Bone marrow (tissue), 2 donors: ENCODE measurements at regions not wholly inside any gene's neighbourhood (a gene's known extent, or its start where the extent isn't known, plus 50 kb on each side); places are given as distances from the start of the nearest gene placed in this dataset.
"Not testable (repeated sequence)": the region's sequence is repeated elsewhere in the genome, so short reads cannot be mapped to it uniquely, and the experiment has no call there.

ENCODE experiments used
- DNase-seq, 2 donors: peaks; one replicate each; lab custom pipeline; 2025; lab: John Stamatoyannopoulos, UW

GRCh38 chr16:31745900-31746299 is 127.7 kb upstream of the ZNF267 start:
- no peak for DNase-seq

- DNase-seq = no peak
Observed at GRCh38 chr16:31754998-31755615, 118.5 kb upstream of the ZNF267 start.

- no peak for DNase-seq
Observed at GRCh38 chr16:31764103-31764502, 109.5 kb upstream of the ZNF267 start.

DNA sequence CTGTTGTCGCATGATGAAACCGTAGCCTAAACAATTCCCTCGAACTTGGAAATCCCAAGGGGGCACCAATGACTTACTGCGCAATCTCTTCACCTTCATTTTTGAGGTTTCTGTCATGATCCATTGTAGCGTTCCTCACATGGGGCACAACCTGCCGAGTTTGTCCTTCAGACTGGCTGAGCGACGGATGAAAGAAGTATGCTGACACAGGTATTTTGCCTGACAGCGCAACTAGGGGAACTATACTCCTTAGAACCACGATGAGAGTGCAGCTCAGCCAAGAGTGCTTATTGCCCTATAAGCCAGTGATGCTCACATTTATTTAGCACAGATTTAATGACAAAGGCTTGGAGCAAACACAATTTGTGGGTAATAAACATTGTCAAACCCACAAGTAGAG is 106.3 kb upstream of the ZNF267 start:
- no peak for DNase-seq

- DNase-seq = no peak
Observed at GRCh38 chr16:31780342-31780741, 93.3 kb upstream of the ZNF267 start.

DNA sequence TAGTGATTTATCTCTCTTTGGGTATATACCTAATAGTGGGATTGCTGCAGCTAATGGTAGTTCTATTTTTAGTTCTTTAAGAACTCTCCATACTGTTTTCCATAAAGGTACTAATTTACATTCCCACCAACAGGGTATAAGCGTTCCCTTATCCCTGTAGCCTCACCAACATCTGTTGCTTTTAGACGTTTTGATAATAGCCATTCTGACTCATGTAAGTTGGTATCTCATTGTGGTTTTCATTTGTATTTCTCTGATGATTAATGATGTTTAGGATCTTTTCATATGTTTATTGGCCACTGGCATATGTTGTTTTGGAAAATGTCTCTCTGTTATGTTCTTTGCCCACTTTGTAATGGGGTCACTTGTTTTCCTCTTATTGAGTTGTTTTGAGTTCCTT is 88.5 kb upstream of the ZNF267 start:
- DNase-seq = no peak

GRCh38 chr16:31807086-31807485 is 66.5 kb upstream of the ZNF267 start:
- no peak for DNase-seq

DNA sequence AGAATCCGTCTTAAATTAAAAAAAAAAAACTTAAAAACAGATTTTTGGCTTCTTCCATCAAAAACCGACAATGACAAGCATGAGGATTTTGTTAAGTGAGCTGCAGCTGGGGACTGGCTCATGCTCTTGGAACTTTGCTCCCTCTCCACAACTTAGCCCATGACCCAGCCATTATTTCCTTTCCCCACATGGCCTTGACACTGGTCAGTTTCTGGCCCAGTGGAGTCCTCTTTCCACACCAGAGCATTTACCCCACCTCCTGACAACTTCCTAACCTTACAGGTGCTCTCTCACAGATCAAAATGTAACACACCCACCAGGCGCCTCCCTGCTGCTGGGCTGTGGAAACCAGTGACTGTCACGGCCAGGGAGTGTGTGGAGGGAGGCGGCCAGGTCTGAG is 62.7 kb upstream of the ZNF267 start:
- DNase-seq = no peak

DNA sequence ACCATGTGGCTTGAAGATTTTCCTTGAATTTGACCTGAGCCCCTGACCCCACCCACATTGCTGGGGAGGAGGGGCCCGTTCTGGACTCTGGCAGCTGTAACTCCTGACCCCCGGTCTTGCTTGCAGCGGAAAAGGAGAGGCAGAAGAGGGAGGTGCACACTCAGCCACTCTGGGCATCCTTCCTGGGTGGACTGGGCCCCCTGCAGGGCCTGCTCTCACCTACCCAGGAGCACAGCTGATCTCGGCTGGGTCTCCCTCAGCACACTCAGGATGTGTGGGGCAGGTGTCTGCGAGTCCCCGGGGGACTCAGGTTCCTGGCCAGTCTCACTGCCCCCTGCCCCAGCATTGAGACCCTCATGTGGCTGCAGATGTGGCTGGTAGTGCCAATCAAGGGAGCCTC is 57.5 kb upstream of the ZNF267 start:
- DNase-seq = not testable (repeated sequence)

GRCh38 chr16:31819386-31819785 is 54.2 kb upstream of the ZNF267 start:
- no peak for DNase-seq

DNA sequence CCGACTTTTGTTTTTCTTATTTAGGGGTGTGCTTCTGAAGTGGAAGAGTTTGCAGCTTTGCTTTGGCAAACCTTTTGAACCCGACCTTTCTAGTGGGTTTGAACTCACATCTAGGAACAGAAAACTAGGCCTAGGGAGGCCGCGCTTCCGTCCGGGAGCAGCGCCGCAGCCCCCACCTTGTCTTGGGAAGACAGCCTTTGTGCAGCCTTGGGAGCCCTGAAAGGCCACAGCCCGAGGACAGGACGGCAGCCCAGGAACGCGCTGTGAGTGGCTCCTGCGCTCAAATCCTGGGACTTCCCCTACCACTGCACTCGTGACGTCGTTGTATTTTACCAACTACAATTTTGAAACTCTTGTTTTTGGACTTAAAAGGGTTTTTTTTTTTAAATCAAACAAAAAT is 53.7 kb upstream of the ZNF267 start:
- DNase-seq = no peak
